Right cardiac atrium (tissue), 5 donors: ENCODE measurements at regions not wholly inside any gene's neighbourhood (a gene's known extent, or its start where the extent isn't known, plus 50 kb on each side); places are given as distances from the start of the nearest gene placed in this dataset.
A peak's percentile ranks its signal among the peaks of the same experiment; 100 is the strongest.

ENCODE experiments used
- ATAC-seq, 2 donors: fragments of 200-7000 bp; cut with Tn5 transposase; one replicate each; pipeline versions ENCODE4 v1.8.0 to v1.9.1; 2020; ENCODE audit warnings: moderate library complexity in 2 of 2, mild to moderate bottlenecking in 1 of 2
- DNase-seq, 3 donors: peaks; one replicate each; pipeline ENCODE4 v3.0.0-alpha.2; 2020
- H3K27ac ChIP-seq: one replicate; pipeline ENCODE4 v1.5.1; 2013; ENCODE audit warnings: mild to moderate bottlenecking, low read length, control low read depth, moderate library complexity
- H3K27me3 ChIP-seq: one replicate; pipeline ENCODE4 v1.6.1; 2013; ENCODE audit not compliant: control insufficient read depth, insufficient read depth
- H3K4me1 ChIP-seq: one replicate; pipeline ENCODE4 v1.6.1; 2013; ENCODE audit warnings: low read length; ENCODE audit not compliant: control insufficient read depth, insufficient read depth
- H3K4me3 ChIP-seq: one replicate; pipeline ENCODE4 v1.5.1; 2013; ENCODE audit warnings: low read length, control low read depth
- H3K9me3 ChIP-seq: one replicate; pipeline ENCODE4 v1.6.1; 2013; ENCODE audit warnings: low read length; ENCODE audit not compliant: control insufficient read depth
- WGBS: extraction: QIAGEN DNeasy Blood & Tissue Kit; methylation state at CpG from one replicate; pipeline ENCODE4 v1.1.7; 2013; 5-methylcytosine and 5-hydroxymethylcytosine counted together
- intact Hi-C, 4 donors: fragments of 100-400 bp; cut with DNase I; formaldehyde crosslinking; loops; one replicate each; pipeline versions ENCODE4 v1.11.0 to v1.14.0; 2022 to 2023
- donor health status: healthy with polysubstance abuse.
- donor health status: DM: no; HTN: yes; CAD: no.
- donor health status: DM: no; HTN: no; CAD: no.
- donor health status: DM: no; HTN: yes; CAD: no; lungs with severe emphysema.
- donor health status: DM: yes; HTN: yes; CAD: no.

DNA sequence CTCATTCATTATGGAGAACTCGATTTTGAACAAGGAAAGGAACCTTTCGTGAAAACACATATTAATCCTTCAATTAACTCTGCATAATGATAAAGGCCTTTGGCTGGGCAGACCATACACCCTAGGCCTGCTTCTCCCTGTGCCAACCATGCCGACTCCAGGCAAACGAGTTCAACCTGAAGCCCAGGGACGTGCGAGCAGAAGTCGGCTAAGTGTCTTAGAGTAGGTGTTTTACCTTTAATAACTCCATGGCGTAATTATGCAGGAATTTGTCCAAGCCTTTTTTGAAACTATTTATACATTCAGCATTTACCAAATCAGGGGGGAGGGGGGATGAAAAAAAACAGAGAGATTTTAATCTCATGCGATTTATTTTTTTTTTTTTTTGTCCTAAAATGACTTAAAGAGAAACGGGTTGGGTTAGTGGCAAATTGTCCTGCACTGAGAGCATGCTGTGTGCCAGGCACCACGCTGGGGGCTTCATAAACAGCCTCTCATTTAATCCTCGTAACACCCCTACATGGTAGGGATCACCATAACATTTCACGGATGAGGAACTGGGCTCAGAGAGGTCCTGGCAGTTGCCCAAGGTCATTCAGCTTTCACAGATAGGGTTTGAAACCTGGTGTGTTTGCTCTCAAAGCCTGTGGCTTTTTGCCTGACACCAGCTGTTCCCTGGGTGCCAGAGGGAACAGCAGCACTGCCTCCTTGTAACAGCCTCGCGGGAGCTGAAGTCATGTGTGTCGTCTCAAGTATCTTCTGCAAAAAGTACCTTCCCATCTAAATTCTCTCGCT is 423.9 kb downstream of the MN1 start:
- intact Hi-C loops, result no loop called here
- H3K9me3 ChIP-seq, result no peaks in the 10 kb centered on the region
- H3K27me3 ChIP-seq, result no peaks in the 10 kb centered on the region
- WGBS, result 72% methylated on average over 17 of the region's 17 CpGs
- H3K4me1 ChIP-seq, result no peaks in the 10 kb centered on the region
- no peak overlapping the region for H3K27ac ChIP-seq
- H3K4me3 ChIP-seq, result no peak overlapping the region
- peak in 1 of 3 donors; percentile 69 for DNase-seq
- no peak for ATAC-seq

DNA sequence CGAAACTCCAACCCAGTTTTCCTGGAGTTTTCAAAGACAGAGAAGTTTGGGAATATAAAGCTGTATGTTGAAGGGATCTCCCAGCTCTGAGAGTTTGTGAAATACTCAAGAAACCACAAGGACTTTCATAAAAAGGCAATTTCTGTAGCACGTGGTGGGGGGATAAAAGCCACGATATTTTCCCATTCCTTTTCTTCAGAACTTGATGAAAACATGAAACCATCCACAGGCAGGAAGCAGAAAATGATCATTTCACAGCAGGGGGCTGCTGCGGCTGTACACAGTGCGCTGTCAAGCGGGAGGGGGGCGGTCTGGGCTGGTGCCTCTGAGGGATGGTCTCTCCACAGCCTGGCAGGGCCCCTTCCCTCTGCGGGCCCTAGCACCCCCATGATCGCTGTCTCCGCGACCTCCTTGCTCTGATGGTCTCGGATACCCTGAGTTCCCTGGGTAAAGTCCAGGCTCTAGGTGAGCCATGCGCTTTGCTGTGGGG is 423.2 kb downstream of the MN1 start:
- 58% methylated on average over 13 of the region's 13 CpGs for WGBS

DNA sequence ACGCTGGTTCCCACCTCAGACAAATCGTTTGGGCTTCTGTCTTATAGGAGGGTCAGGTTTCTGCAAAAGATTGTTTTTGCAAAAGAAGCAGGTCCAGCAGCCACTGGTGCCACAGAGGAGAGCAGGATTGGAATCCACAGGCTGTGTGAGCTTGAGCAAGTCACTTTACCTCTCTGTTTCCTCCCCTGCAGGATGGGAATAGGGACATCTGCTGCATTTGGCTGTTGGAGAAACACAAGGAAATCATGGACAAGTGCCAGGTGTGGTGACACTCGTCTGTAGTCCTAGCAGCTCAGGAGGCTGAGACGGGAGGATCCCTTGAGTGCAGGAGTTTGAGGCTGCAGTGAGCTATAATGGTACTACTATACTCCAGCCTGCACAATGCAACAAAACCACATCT is 422.6 kb downstream of the MN1 start:
- no peak for DNase-seq
- no peak overlapping the region for H3K4me3 ChIP-seq
- H3K27ac ChIP-seq, result no peak overlapping the region
- no peaks in the 10 kb centered on the region for H3K9me3 ChIP-seq
- no peaks in the 10 kb centered on the region for H3K27me3 ChIP-seq
- no peaks in the 10 kb centered on the region for H3K4me1 ChIP-seq
- intact Hi-C loops, result no loop called here
- 67% methylated on average over 4 of the region's 4 CpGs for WGBS
- no peak for ATAC-seq

More for the DNA sequence above, 423.2 kb downstream of the MN1 start:
- DNase-seq (no peak), ATAC-seq (no peak)
- Histone ChIP-seq H3K4me3 (no peak overlapping the region), H3K27ac (no peak overlapping the region), H3K27me3 (no peaks in the 10 kb centered on the region), H3K9me3 (no peaks in the 10 kb centered on the region), H3K4me1 (no peaks in the 10 kb centered on the region)
- intact Hi-C loops, result no loop called here

DNA sequence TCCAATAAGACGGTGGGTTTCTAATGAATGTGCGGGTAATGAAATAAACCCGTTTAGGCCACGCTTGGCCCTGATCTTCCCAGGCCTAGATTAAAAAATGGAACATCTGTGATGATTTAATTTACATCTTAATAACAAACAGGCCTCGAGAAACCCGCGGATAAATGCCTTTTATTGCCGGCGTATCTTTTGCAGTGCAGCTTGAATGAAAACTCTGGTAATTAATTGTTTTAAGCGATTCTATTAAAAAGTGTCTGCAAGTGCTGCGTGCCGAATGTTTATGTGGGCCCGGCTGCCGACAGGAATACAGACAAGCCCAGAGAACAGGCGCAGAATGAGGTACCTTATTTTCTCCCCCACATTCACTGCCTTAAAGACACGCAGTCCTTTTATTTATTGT is 420.7 kb downstream of the MN1 start:
- intact Hi-C loops, result no loop called here
- Histone ChIP-seq H3K4me1 (no peaks in the 10 kb centered on the region), H3K27me3 (no peaks in the 10 kb centered on the region), H3K4me3 (no peak overlapping the region), H3K27ac (no peak overlapping the region), H3K9me3 (no peaks in the 10 kb centered on the region)
- ATAC-seq (no peak), DNase-seq (no peak)
- WGBS, result 85% methylated on average over 16 of the region's 16 CpGs

DNA sequence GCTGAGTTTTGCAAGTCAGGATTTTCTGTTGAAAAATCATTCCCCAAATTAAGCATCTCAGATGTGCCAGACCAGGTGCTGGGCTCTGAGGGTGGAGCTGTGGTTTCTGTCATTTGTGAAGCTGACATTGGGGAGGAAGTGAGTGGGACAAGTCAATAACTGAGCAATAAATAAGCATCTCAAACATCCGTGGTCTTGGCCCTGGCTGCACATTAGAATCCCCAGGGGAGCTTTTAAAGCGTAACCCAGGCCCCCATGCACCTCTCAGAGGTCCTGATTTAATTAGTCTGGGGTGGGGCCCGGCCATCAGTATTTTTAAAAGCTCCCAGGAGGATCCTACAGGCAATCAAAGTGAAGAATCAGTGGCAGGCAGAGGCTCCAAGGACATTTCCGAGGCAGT is 420.0 kb downstream of the MN1 start:
- intact Hi-C loops, result no loop called here
- H3K27me3 ChIP-seq, result no peaks in the 10 kb centered on the region
- DNase-seq, result no peak
- H3K4me3 ChIP-seq, result no peak overlapping the region
- H3K27ac ChIP-seq, result no peak overlapping the region
- H3K9me3 ChIP-seq, result no peaks in the 10 kb centered on the region
- no peaks in the 10 kb centered on the region for H3K4me1 ChIP-seq
- WGBS, result 50% methylated on average over 4 of the region's 4 CpGs
- ATAC-seq, result no peak

DNA sequence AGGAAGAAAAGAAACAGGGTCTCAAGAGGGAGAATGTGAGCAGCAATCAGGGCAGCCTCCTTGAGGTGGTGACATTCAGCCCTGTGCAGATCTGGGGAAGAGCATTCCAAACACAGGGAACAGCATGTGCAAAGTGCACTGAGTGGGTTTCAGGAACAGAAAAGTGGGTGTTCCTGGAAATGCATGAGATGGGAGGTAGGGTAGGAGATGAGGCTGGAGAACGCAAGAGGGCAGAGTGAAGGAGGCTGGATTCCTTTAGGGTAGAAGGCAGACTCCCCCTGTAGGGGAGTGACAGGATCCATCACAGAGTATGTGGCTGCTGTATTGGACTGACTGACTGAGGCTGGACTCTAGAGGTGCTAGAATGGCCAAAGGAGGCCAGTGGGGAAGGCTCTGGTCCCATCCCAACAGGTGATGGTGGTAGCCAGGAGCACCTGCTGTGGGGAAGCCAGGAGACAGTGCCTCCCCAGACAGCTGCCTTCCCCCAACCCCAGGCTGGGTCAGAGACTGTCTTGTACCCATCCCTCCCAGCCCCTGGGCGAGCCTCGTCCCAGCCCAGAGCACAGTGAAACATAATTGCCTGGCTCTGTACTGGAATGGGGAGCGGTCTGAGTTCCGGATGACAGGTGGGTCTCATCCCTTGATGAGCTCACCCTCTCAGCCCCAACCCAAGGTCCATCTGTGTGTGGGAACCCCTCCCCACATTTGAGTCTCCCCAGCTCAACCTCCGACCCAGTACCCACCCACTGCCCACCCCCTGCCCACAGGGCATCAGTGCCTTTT is 419.4 kb downstream of the MN1 start:
- DNase-seq (no peak), ATAC-seq (no peak)
- WGBS, result 74% methylated on average over 6 of the region's 6 CpGs
- no peaks in the 10 kb centered on the region for H3K9me3 ChIP-seq
- intact Hi-C loops, result no loop called here
- H3K4me3 ChIP-seq, result no peak overlapping the region
- no peaks in the 10 kb centered on the region for H3K4me1 ChIP-seq
- H3K27ac ChIP-seq, result no peak overlapping the region
- H3K27me3 ChIP-seq, result no peaks in the 10 kb centered on the region

DNA sequence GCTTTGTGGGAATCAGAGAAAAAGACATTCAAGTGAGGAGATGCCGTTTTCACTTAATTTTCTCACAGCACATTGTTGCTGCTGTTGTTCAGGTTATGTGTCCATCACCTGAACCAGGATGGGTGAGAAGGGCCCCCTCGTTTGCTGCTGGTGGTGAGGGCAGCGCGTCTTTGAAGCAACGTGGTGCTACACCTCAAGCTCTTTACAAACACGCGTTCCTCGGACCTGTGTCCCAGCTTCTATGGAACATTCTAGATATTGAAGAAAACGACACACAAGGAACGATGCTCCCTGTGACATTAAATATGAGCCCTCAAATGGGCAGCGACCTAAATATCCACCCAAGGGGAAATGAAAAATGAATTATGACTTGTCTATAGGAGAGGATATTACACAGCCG is 418.6 kb downstream of the MN1 start:
- 75% methylated on average over 12 of the region's 12 CpGs for WGBS
- Histone ChIP-seq H3K4me1 (no peaks in the 10 kb centered on the region), H3K4me3 (no peak overlapping the region), H3K27ac (no peak overlapping the region), H3K27me3 (no peaks in the 10 kb centered on the region), H3K9me3 (no peaks in the 10 kb centered on the region)
- intact Hi-C loops, result no loop called here
- ATAC-seq, result no peak
- no peak for DNase-seq

DNA sequence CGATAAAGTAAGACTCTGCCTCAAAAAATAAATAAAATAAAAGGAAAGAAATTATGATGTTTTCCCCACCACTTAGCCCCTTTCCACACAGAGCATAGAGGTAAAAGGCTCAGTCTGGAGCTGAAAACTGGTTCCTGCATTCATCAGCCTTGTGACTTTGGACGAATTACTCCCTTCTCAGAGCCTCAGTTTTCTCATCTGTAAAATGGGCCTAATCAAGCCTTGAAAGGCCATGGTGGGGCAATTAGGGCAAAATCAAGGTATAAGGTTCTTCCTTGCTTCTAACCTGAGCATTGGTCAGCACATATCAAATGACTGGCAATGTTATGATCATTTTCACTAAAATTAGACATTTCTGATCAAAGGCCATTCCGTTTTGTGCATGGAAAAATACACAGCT is 417.7 kb downstream of the MN1 start:
- intact Hi-C loops, result no loop called here
- H3K4me1 ChIP-seq, result no peaks in the 10 kb centered on the region
- ATAC-seq, result no peak
- no peaks in the 10 kb centered on the region for H3K27me3 ChIP-seq
- H3K27ac ChIP-seq, result no peak overlapping the region
- 86% methylated on average over 3 of the region's 3 CpGs for WGBS
- H3K4me3 ChIP-seq, result no peak overlapping the region
- DNase-seq, result no peak
- no peaks in the 10 kb centered on the region for H3K9me3 ChIP-seq

DNA sequence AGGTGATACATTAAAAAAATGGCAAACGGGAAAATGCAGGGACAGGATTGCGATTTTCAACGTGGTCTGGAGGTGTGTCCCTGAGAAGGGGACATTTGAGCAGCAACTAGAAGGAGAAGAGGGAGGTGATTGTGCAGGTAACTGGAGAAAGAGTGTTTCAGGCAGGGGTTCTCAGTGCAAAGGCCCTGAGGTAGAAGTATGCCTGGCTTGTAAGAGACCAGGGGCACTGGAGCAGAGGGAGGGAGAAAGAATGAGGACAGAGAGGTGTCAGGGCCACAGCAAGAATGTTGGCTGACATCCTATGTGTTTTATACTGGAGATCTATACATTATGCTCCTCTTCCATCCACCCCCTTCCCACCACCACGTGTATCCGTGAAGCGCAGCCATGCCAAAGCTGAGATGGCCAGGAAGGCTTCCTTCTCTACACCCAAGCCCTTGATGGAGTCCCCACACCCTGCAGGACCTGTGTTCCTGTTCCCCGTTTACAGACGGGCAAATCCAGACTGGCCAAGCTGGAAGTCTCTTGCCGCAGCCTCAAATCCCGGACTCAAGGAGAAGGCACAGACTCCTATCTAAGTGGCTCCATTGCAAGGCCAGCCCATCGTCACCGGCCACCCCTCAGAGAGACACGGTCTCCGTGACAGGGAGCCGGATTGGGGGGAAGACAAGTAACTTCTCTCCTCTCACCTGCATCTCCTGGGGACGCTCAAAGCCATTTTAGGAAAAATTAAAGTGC is 416.1 kb downstream of the MN1 start:
- no peak for DNase-seq

DNA sequence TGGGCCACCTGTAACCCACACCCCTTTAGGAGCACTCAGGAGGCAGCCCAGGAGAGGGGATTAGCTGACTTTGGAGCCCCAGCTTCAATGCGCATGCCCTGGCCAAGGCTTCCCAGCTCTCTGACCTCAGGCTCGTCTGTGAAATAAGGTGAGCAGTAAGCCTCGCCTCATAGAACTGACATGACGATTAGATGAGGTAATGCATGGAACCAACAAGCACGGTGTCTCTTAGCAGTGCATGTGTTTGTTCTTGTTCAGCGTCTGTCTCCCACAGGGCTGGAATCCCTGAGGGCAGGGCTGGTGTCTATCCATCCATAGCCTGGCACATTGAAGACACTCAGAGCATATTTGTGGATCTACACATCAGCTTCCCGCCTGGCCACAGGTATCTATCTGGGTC is 415.4 kb downstream of the MN1 start:
- H3K4me3 ChIP-seq, result no peak overlapping the region
- no peaks in the 10 kb centered on the region for H3K9me3 ChIP-seq
- H3K27ac ChIP-seq, result no peak overlapping the region
- 80% methylated on average over 7 of the region's 7 CpGs for WGBS
- H3K4me1 ChIP-seq, result no peaks in the 10 kb centered on the region
- ATAC-seq, result no peak
- intact Hi-C loops, result no loop called here
- no peak for DNase-seq
- H3K27me3 ChIP-seq, result no peaks in the 10 kb centered on the region

More for the DNA sequence above, 416.1 kb downstream of the MN1 start:
- intact Hi-C loops, result no loop called here
- Histone ChIP-seq H3K4me3 (no peak overlapping the region), H3K4me1 (no peaks in the 10 kb centered on the region), H3K27ac (no peak overlapping the region), H3K27me3 (no peaks in the 10 kb centered on the region), H3K9me3 (no peaks in the 10 kb centered on the region)
- WGBS, result 87% methylated on average over 16 of the region's 16 CpGs
- no peak for ATAC-seq

DNA sequence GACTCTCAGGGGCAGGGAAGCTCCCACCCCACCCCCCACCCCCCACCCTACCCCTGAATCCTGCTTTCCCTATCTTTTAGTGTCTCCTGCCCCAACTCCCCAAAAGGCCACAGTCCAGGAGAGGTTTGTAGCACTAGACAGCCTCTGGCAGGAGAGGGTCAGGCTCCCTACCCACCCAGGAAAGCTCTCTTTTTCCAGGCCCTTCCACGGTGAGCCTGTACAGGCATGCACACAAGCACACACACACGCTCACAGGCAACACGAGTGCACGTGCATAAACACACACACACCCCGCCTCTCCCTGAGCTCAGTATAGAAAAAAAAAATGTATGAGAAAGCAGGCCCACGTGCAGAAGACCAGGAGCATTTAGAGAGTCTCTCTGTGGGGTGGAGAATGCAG is 414.0 kb downstream of the MN1 start:
- no peak for DNase-seq
- Histone ChIP-seq H3K27me3 (no peaks in the 10 kb centered on the region), H3K4me3 (no peak overlapping the region), H3K9me3 (no peaks in the 10 kb centered on the region), H3K27ac (no peak overlapping the region), H3K4me1 (no peaks in the 10 kb centered on the region)
- 62% methylated on average over 6 of the region's 6 CpGs for WGBS
- no peak for ATAC-seq
- intact Hi-C loops, result no loop called here
